Islet precursor cell (in vitro differentiated cells): ENCODE measurements at regions not wholly inside any gene's neighbourhood (a gene's known extent, or its start where the extent isn't known, plus 50 kb on each side); places are given as distances from the start of the nearest gene placed in this dataset.
"Not testable (repeated sequence)": the region's sequence is repeated elsewhere in the genome, so short reads cannot be mapped to it uniquely, and the experiment has no call there.

ENCODE experiments used
- DNase-seq: peaks from one replicate; pipeline ENCODE4 v3.0.0-alpha.2; 2018

GRCh38 chr13:104571161-104571892 is 1505.1 kb upstream of the SLC10A2 start:
- peak; percentile 96 for DNase-seq

DNA sequence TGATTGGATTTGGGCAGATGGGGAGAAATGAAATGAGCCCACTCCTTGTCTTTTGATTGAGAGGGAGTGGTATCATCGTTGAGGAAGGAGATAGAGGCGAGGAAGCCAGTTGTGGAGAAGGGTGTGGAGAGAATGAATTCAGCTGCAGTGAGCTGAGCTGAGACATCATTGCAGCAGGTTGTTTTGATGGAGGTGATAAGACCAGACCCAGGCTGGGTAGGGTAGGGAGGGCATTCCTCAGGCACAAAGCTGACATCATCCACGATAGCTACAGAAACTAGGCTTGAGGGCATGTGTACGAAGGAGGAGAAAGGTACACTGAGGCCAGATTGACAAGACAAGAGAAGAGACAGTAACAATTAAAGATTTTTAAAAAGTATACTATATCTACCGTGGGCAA is 1500.9 kb upstream of the SLC10A2 start:
- peak; percentile 68 for DNase-seq

GRCh38 chr13:104565888-104566287 is 1499.7 kb upstream of the SLC10A2 start:
- DNase-seq = no peak

DNA sequence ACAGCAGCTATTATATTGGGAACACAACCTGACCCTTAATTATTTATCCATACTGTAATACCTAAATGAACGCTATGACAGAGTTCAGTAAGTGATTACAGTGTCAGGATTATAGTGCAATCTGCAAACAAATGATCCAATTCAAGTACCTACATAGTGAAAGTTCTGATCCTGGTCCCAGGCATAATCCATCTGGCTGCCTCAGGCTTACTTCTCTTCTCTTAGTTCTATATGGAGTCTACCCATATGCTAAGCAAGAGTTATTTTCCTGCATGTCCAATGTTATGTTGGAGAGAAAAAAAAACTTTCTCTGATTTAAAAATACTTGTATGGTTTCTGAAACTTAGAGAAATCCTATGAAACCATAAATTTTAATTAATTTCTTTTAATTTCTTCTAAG is 1487.7 kb upstream of the SLC10A2 start:
- DNase-seq = no peak

DNA sequence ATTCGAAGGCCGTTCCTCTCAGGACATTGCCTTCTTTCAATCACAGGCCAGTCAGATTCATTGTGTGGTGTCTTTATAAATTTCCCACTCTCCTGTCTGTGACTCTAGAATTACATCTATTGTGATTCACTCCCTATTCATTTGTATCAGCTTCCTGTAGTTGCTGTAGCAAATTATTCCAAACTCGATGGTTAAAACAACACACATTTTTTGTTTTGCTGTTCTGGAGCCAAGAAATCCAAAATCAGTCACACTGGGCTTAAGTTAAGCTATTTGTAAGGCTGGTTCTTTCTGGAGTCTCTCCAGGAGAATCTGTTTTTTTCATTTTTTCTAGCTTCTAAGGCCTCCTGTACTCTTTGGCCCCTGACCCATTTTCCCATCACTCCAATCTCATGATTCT is 1487.0 kb upstream of the SLC10A2 start:
- DNase-seq = no peak

GRCh38 chr13:104534847-104535246 is 1468.6 kb upstream of the SLC10A2 start:
- DNase-seq = no peak

DNA sequence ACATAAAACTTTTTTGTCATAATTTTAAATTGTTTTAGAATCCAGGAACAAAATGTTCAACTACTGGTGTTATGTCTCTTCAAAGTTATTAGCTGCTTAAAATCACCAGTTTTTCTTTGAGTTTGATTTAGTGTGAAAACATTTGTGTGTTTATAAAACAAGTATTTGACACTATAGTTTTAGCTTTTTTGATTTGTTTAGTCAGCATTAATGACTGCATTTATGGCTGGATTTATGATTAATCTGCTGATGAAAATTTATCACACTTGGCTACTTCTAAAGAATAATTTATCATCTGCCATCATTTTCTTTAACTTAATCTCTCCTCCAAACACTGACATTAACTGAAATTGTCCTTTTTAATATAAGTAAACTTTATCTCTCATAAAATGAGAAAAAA is 1465.9 kb upstream of the SLC10A2 start:
- DNase-seq = no peak

- DNase-seq = no peak
These were observed 1464.5 kb upstream of the SLC10A2 start for GRCh38 chr13:104530741-104531140.

DNA sequence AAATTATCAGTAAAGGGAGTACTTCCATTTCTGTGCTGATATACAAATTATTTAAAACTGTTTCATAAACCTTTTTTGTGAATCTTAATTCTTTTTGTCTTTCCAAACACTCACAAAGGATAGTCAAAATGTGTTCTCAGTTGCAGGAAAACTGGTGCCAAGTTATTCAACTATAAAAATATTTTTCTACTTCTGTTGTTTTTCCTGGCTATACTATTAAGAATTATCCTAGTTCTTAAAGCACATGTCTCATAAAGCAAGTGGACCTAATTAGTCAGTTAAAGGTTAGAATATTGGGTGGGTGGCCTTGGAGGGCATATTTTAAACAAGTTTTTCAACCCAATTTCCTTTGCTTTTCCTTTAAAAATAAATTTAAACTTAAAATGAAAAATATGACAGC is 1460.3 kb upstream of the SLC10A2 start:
- DNase-seq = no peak

DNA sequence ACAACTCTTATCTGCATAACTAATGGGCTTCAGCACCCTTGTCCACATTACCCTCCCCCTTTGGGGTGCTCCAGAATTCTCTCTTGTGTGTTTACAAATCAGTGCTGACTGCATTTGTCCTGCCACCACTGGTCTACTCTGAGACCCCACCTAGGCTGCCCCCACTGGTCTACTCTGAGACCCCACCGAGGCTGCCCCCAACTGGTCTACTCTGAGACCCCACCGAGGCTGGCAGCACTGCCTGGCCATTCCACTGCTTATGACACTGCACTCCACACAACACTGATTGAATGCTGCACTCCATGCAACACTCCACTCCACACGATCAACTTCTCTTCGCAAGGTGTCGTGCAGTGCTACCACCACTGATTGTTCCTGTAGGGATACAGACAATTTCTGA is 1459.2 kb upstream of the SLC10A2 start:
- DNase-seq = no peak

GRCh38 chr13:104522235-104523072 is 1456.2 kb upstream of the SLC10A2 start:
- DNase-seq = no peak

- no peak for DNase-seq
These were observed 1444.2 kb upstream of the SLC10A2 start for GRCh38 chr13:104510422-104510821.

DNA sequence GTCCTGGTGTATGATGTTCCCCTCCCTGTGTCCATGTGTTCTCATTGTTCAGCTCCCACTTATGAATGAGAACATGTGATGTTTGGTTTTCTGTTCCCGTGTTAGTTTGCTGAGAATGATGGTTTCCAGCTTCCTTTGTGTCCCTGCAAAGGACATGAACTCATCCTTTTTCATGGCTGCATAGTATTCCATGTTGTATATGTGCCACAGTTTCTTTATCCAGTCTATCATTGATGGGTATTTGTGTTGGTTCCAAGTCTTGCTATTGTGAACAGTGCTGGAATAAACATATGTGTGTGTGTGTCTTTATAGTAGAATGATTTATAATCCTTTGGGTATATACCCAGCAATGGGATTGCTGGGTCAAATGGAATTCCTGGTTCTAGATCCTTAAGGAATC is 1427.3 kb upstream of the SLC10A2 start:
- not testable (repeated sequence) for DNase-seq

DNA sequence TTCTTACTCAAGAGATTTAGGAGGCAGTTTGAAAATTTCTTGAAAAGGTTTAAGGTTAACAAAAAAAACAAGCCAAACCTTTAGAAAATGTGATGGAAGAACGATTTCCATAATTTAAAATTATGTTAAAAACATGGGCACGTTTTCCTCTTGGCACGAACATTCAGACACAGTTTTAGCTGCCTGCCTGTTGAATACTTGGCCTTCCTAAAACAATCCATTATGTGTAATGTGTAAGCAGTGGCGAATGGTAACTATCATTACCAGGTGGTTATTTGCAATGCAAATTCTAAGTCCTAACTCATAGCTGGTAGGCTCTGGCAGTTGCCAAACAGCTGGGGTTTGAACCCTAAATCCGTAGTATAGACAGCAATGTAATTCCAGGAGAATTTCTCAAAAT is 1425.7 kb upstream of the SLC10A2 start:
- DNase-seq = no peak

GRCh38 chr13:104487006-104487405 is 1420.8 kb upstream of the SLC10A2 start:
- no peak for DNase-seq

DNA sequence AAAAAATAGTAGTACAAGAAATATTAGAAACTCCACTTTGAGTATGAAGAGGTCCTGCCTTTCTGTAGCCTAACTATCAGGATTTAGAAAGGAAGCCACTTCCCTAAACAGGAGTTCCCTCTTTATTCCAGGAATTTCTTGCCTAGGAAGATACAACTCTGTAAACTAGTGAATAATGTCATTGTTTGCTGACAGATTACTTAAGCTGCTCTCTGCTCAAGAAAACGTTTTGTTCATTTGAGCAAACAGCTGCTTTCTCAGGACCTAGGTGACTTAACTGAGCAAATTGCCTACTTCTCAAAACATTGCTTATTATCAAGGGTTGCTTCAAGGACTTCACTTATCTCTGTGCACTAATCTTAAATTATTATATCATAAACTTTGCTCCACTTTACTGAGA is 1419.4 kb upstream of the SLC10A2 start:
- DNase-seq = no peak

GRCh38 chr13:104483631-104484030 is 1417.4 kb upstream of the SLC10A2 start:
- no peak for DNase-seq

- DNase-seq = no peak
These were observed 1411.0 kb upstream of the SLC10A2 start for GRCh38 chr13:104477261-104477660.

GRCh38 chr13:104473936-104474335 is 1407.7 kb upstream of the SLC10A2 start:
- DNase-seq = no peak

- DNase-seq = no peak
These were observed 1399.8 kb upstream of the SLC10A2 start for GRCh38 chr13:104466016-104466415.

- no peak for DNase-seq
These were observed 1394.8 kb upstream of the SLC10A2 start for GRCh38 chr13:104461049-104461448.

- DNase-seq = no peak
These were observed 1394.3 kb upstream of the SLC10A2 start for GRCh38 chr13:104460554-104460953.

- no peak for DNase-seq
These were observed 1383.8 kb upstream of the SLC10A2 start for GRCh38 chr13:104450006-104450405.

- DNase-seq = no peak
These were observed 1381.1 kb upstream of the SLC10A2 start for GRCh38 chr13:104447348-104447747.
